Activated CD4-positive, alpha-beta T cell treated with anti-CD3 and anti-CD28 coated beads for 36 hours (primary cell): ENCODE measurements at regions not wholly inside any gene's neighbourhood (a gene's known extent, or its start where the extent isn't known, plus 50 kb on each side); places are given as distances from the start of the nearest gene placed in this dataset.
A peak's percentile ranks its signal among the peaks of the same experiment; 100 is the strongest.

Experiments
- ATAC-seq: fragments of 200-7000 bp; cut with Tn5 transposase; one replicate; pipeline ENCODE4 v1.10.0; 2021; ENCODE audit warnings: mild to moderate bottlenecking, moderate library complexity
- CTCF ChIA-PET: fragments of 350-600 bp; sonication (Branson Sonifier 250); formaldehyde crosslinking; loops from one replicate; lab custom pipeline; 2021; ENCODE audit warnings: antibody characterized with exemption; lab: Charles Lee
- POLR2A ChIA-PET: fragments of 350-600 bp; sonication (Branson Sonifier 250); formaldehyde crosslinking; loops from one replicate; lab custom pipeline; 2021; ENCODE audit warnings: antibody characterized with exemption, inconsistent platforms; lab: Charles Lee
- DNase-seq: peaks from one replicate; pipeline ENCODE4 v3.0.0-alpha.2; 2020
- H3K27ac Mint-ChIP-seq: one replicate; pipeline ENCODE4 v1.8.0; 2021; ENCODE audit warnings: mixed read lengths
- H3K27me3 Mint-ChIP-seq: one replicate; pipeline ENCODE4 v1.8.0; 2021; ENCODE audit warnings: mixed read lengths
- H3K36me3 Mint-ChIP-seq: one replicate; pipeline ENCODE4 v1.8.0; 2021; ENCODE audit warnings: low read depth, mixed read lengths
- H3K4me1 Mint-ChIP-seq: one replicate; pipeline ENCODE4 v1.8.0; 2021; ENCODE audit warnings: mixed read lengths
- H3K4me3 Mint-ChIP-seq: one replicate; pipeline ENCODE4 v1.8.0; 2021; ENCODE audit warnings: mild to moderate bottlenecking, moderate library complexity, mixed read lengths
- H3K9me3 Mint-ChIP-seq: one replicate; pipeline ENCODE4 v1.8.0; 2021; ENCODE audit warnings: low read depth, mixed read lengths
- intact Hi-C, 2 experiments: fragments of 100-400 bp; cut with DNase I in 1 of 2; cut with micrococcal nuclease in 1 of 2; formaldehyde crosslinking; loops; one replicate each; pipeline versions ENCODE4 v1.14.2 to v1.15.1; 2022 to 2024; cut with DNase I, micrococcal nuclease

GRCh38 chr16:79662122-79662521 lies 61.6 kb upstream of the MAF start:
- Mint-ChIP-seq H3K9me3 (no peaks in the 10 kb centered on the region), H3K27me3 (peaks cover 5% of the 10 kb centered on the region), H3K4me3 (no peak overlapping the region), H3K36me3 (no peaks in the 10 kb centered on the region), H3K4me1 (no peaks in the 10 kb centered on the region), H3K27ac (no peak overlapping the region)
- intact Hi-C loops = no loop called here
- ChIA-PET POLR2A (no interaction called here), CTCF (no interaction called here)
- DNase-seq (no peak), ATAC-seq (no peak)

GRCh38 chr16:79661578-79661977 lies 61.0 kb upstream of the MAF start:
- ChIA-PET CTCF (no interaction called here), POLR2A (no interaction called here)
- DNase-seq = no peak
- peaks cover 5% of the 10 kb centered on the region for H3K27me3 Mint-ChIP-seq
- H3K27ac Mint-ChIP-seq = no peak overlapping the region
- intact Hi-C loops = no loop called here
- no peak overlapping the region for H3K4me3 Mint-ChIP-seq
- H3K9me3 Mint-ChIP-seq = no peaks in the 10 kb centered on the region
- H3K36me3 Mint-ChIP-seq = no peaks in the 10 kb centered on the region
- H3K4me1 Mint-ChIP-seq = no peaks in the 10 kb centered on the region
- ATAC-seq = no peak

GRCh38 chr16:79659344-79659743 lies 58.8 kb upstream of the MAF start:
- intact Hi-C loops = no loop called here
- Mint-ChIP-seq H3K27me3 (peaks cover 5% of the 10 kb centered on the region), H3K9me3 (no peaks in the 10 kb centered on the region), H3K4me3 (no peak overlapping the region), H3K36me3 (no peaks in the 10 kb centered on the region), H3K4me1 (no peaks in the 10 kb centered on the region), H3K27ac (no peak overlapping the region)
- ChIA-PET CTCF (no interaction called here), POLR2A (no interaction called here)
- no peak for DNase-seq
- ATAC-seq = no peak

GRCh38 chr16:79658301-79659033 lies 57.9 kb upstream of the MAF start:
- intact Hi-C loops = no loop called here
- POLR2A ChIA-PET = no interaction called here
- no peak overlapping the region for H3K27ac Mint-ChIP-seq
- H3K4me3 Mint-ChIP-seq = no peak overlapping the region
- no peaks in the 10 kb centered on the region for H3K36me3 Mint-ChIP-seq
- DNase-seq (peak; percentile 18), ATAC-seq (peak; percentile 36)
- CTCF ChIA-PET = interaction anchor here (0.8 kb wide), 1 partner anchor 66 kb away, joined by 3 read pairs; no protein-coding TSS in a partner anchor
- peaks cover 2% of the 10 kb centered on the region for H3K27me3 Mint-ChIP-seq
- no peaks in the 10 kb centered on the region for H3K4me1 Mint-ChIP-seq
- H3K9me3 Mint-ChIP-seq = no peaks in the 10 kb centered on the region

GRCh38 chr16:79656553-79657115 lies 56.1 kb upstream of the MAF start:
- ChIA-PET CTCF (interaction anchor here (0.6 kb wide), 1 partner anchor 409 kb away, joined by 3 read pairs; no protein-coding TSS in a partner anchor), POLR2A (no interaction called here)
- intact Hi-C loops = no loop called here
- no peaks in the 10 kb centered on the region for H3K27me3 Mint-ChIP-seq
- H3K36me3 Mint-ChIP-seq = no peaks in the 10 kb centered on the region
- H3K27ac Mint-ChIP-seq = no peak overlapping the region
- no peak overlapping the region for H3K4me3 Mint-ChIP-seq
- H3K9me3 Mint-ChIP-seq = no peaks in the 10 kb centered on the region
- DNase-seq = no peak
- no peak for ATAC-seq
- no peaks in the 10 kb centered on the region for H3K4me1 Mint-ChIP-seq

- H3K27ac Mint-ChIP-seq = no peak overlapping the region
- DNase-seq = no peak
- H3K9me3 Mint-ChIP-seq = no peaks in the 10 kb centered on the region
- H3K36me3 Mint-ChIP-seq = no peaks in the 10 kb centered on the region
- no peaks in the 10 kb centered on the region for H3K4me1 Mint-ChIP-seq
- intact Hi-C loops = no loop called here
- ATAC-seq = no peak
- POLR2A ChIA-PET = no interaction called here
- CTCF ChIA-PET = interaction anchor here (0.9 kb wide), 1 partner anchor 290 kb away, joined by 3 read pairs; no protein-coding TSS in a partner anchor
- no peaks in the 10 kb centered on the region for H3K27me3 Mint-ChIP-seq
- no peak overlapping the region for H3K4me3 Mint-ChIP-seq
These were observed 52.9 kb upstream of the MAF start for GRCh38 chr16:79653373-79653891.

- Mint-ChIP-seq H3K9me3 (no peaks in the 10 kb centered on the region), H3K4me3 (no peak overlapping the region), H3K36me3 (no peaks in the 10 kb centered on the region), H3K27me3 (no peaks in the 10 kb centered on the region), H3K4me1 (no peaks in the 10 kb centered on the region), H3K27ac (no peak overlapping the region)
- DNase-seq = no peak
- POLR2A ChIA-PET = no interaction called here
- CTCF ChIA-PET = interaction anchor here (0.6 kb wide), 1 partner anchor 237 kb away, joined by 4 read pairs; no protein-coding TSS in a partner anchor
- ATAC-seq = no peak
- intact Hi-C loops = no loop called here
These were observed 50.8 kb upstream of the MAF start for GRCh38 chr16:79651363-79651762.
